Mucosa of stomach (tissue), 1 donor: ENCODE measurements at regions not wholly inside any gene's neighbourhood (a gene's known extent, or its start where the extent isn't known, plus 50 kb on each side); places are given as distances from the start of the nearest gene placed in this dataset.

Experiments
- H3K27me3 ChIP-seq: one replicate; pipeline ENCODE4 v1.7.0; 2013; ENCODE audit warnings: mild to moderate bottlenecking, low read length; ENCODE audit not compliant: control insufficient read depth, insufficient read depth
- H3K36me3 ChIP-seq: one replicate; pipeline ENCODE4 v1.7.0; 2013; ENCODE audit warnings: low read length; ENCODE audit not compliant: control insufficient read depth, insufficient read depth
- H3K4me1 ChIP-seq: one replicate; pipeline ENCODE4 v1.7.0; 2013; ENCODE audit warnings: mild to moderate bottlenecking, low read length; ENCODE audit not compliant: control insufficient read depth, insufficient read depth
- H3K4me3 ChIP-seq: one replicate; pipeline ENCODE4 v1.7.0; 2013; ENCODE audit warnings: low read length
- H3K9ac ChIP-seq: one replicate; pipeline ENCODE4 v1.7.0; 2013; ENCODE audit warnings: mild to moderate bottlenecking, low read length, moderate library complexity
- H3K9me3 ChIP-seq: one replicate; pipeline ENCODE4 v1.7.0; 2013; ENCODE audit warnings: mild to moderate bottlenecking, low read length, moderate library complexity; ENCODE audit not compliant: control insufficient read depth
- donor health status: Pancreatic carcinoma.

DNA sequence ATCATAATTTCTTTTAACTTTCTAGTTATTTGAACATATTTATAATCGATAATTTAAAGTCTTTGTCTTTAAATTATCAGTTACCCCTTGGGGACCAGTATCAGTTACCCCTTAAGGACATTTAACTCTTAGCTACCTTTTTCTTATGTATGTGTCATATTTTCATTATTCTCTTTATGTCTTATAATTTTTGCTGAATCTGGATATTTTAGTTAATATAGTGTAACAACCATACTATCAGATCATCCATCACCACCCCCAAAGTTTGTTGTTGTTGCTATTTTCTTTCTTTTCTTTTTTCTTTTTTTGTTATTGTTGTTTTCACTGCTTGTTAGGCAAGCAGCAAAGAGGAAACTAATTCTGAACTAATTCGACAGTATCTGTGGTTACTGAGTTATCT is 57.0 kb upstream of the TNFSF18 start:
- Histone ChIP-seq H3K9ac (no peak overlapping the region), H3K27me3 (no peaks in the 10 kb centered on the region), H3K36me3 (no peaks in the 10 kb centered on the region), H3K9me3 (no peaks in the 10 kb centered on the region), H3K4me3 (no peak overlapping the region), H3K4me1 (no peaks in the 10 kb centered on the region)

DNA sequence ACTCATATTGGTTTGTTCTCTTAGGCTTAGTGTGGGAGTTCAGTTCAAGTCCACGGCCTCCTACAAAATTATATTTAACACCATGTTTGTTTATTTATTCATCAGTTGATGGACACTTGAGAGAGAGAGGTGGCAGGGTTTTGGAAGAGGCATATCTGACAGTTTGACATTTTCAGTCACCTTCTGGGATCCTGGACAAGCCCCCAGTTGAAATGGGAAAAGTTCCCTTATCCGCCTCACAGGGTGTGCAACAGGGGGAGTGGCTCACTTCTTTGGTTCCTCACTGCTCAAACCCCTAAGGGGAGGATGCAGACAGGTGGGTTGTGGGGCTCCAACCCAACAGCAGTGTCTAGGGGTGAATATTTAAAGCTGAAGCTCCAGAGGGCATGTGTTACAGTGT is 52.3 kb upstream of the TNFSF18 start:
- no peak overlapping the region for H3K9ac ChIP-seq
- H3K4me3 ChIP-seq, result no peak overlapping the region
- no peaks in the 10 kb centered on the region for H3K36me3 ChIP-seq
- H3K9me3 ChIP-seq, result no peaks in the 10 kb centered on the region
- no peaks in the 10 kb centered on the region for H3K4me1 ChIP-seq
- no peaks in the 10 kb centered on the region for H3K27me3 ChIP-seq

GRCh38 chr1:173101589-173101988 is 50.8 kb upstream of the TNFSF18 start:
- H3K9ac ChIP-seq, result no peak overlapping the region
- H3K4me3 ChIP-seq, result no peak overlapping the region
- H3K9me3 ChIP-seq, result no peaks in the 10 kb centered on the region
- H3K27me3 ChIP-seq, result no peaks in the 10 kb centered on the region
- no peaks in the 10 kb centered on the region for H3K36me3 ChIP-seq
- no peaks in the 10 kb centered on the region for H3K4me1 ChIP-seq

DNA sequence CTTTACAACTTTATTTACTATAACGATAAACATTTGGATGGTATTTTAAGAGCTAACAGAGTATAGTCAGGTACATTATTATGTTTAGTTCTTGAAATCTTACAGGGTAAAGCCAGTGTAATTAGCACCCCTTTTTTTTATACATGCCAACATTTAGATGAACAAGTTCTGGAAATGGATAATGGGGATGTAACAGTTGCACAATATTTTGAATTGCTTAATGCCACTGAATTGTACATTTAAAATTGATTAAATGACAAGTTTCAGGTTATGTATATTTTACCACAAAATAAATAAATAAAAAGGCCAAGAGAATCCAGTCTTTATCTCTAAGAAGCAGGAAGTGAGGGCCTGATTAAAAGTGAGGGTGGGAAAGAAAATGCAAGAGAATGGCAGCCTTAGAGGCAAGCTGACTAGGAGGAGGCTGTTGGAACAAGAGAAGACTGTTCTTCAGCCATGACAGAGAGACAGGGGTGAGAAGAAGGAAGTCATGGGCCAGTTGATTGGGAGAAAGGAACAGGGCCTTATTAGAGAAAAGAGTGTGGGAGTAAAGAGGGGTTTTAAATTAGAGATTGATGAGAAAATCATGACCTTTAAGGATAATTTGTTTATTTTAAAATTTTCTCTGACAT is 49.9 kb upstream of the TNFSF18 start:
- H3K4me3 ChIP-seq, result no peak overlapping the region
- no peak overlapping the region for H3K9ac ChIP-seq
- H3K4me1 ChIP-seq, result no peaks in the 10 kb centered on the region
- H3K36me3 ChIP-seq, result no peaks in the 10 kb centered on the region
- no peaks in the 10 kb centered on the region for H3K9me3 ChIP-seq
- no peaks in the 10 kb centered on the region for H3K27me3 ChIP-seq
